Activated CD4-positive, alpha-beta T cell treated with anti-CD3 and anti-CD28 coated beads, Interleukin-2, amount 50 U/mL, for 16 hours (primary cell): ENCODE measurements at regions not wholly inside any gene's neighbourhood (a gene's known extent, or its start where the extent isn't known, plus 50 kb on each side); places are given as distances from the start of the nearest gene placed in this dataset.

Experiments used
- DNase-seq: peaks from one replicate; pipeline ENCODE4 v3.0.0-alpha.2; 2020

GRCh38 chr14:101363880-101364391, 197.4 kb upstream of the DIO3 start:
- DNase-seq, result no peak

DNA sequence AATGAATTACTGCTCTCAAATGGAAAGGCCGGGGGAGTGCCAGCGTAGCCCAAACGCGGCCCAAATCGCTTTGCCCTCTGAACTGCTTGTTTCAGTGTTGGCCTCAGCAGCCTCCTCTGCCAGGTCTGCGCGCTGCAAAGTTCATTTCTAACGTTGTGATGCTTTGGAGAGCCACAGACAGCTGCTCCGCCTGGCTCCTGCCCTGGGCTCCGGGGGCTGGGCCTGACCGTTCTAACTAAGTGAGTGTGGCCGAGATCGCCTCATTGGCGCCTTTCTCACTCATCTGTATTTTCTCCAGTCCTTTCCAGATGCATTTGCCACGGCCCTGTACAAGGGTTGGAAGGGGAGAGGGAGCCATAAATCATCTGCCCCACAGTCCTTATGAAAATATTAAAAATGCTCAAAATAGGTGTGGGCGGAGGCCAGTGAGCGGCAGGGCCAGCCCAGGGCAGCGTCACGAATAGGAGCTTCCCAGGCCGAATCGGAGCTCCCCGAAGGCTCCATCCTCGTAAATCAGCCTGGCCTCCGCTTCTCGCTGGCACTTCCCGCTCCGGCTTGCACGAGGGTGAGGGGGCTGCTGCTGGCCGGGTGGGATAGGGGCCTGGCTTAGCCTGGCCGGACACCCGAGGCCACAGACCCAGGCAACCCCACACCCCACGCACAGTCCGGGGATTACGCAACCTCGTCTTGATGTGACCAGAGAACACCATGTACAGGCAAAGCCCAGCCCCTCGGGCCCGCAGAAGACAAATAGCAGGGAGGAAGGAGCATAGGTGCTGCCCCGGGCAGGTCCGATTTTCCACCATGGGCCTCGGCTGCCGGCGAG, 196.6 kb upstream of the DIO3 start:
- DNase-seq, result no peak

DNA sequence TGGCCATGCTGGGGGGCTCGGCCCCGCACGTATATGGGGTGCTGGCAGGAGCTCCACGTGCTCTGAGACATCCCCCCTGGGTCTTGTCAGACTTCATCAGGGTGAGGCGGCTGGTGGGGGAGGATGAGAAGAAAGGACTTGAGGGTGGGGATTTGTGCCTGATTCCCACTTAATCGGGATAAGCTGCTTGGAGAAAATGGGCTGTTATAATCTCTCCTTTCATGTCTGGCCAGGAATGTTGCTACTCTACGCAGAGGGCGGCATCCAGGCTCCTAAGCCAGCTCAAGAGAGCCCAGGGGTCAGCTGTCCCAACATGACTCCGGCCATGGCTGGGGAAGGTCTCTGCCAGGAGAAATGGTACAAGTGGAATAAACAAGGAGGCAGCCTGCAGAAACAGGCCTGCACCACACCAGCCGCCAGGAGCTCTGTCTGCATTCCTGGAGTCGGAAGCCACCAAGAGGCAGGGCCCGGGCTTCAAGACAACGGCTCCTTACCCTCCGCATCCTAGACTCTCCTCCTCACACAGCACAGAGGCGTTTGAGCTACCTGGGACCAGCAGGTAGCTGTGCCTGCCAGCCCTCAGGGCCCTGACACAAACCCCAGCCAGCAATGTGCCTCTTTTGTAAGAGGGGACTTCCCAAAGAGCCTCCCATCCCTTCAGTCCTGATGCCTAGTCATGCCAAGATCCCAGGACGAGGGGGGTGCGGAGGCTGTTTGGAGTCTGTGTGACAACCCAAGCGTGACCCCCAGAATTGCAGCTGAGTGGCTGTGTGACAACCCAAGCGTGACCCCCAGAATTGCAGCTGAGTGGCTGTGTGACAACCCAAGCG, 195.8 kb upstream of the DIO3 start:
- DNase-seq, result no peak

- no peak for DNase-seq
Observed at GRCh38 chr14:101367421-101368261, 193.7 kb upstream of the DIO3 start.

DNA sequence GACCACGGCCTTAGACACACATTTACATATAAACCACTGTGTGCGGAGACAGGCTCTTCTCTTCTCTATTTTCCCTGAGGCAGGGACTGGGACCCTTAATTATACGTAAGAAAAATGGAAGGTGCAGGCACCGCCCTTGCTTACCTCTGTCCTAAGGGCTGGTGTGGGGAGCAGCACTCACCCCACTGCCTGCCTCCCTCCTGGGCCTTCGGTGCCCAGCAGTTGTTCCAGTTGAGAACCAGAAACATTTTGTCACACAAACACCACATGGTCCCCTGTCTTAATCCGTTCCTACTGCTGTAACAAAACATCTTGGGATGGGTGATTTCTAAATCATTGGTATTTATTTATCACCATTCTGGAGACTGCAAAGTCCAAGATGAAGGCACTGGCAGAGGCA, 192.7 kb upstream of the DIO3 start:
- no peak for DNase-seq

DNA sequence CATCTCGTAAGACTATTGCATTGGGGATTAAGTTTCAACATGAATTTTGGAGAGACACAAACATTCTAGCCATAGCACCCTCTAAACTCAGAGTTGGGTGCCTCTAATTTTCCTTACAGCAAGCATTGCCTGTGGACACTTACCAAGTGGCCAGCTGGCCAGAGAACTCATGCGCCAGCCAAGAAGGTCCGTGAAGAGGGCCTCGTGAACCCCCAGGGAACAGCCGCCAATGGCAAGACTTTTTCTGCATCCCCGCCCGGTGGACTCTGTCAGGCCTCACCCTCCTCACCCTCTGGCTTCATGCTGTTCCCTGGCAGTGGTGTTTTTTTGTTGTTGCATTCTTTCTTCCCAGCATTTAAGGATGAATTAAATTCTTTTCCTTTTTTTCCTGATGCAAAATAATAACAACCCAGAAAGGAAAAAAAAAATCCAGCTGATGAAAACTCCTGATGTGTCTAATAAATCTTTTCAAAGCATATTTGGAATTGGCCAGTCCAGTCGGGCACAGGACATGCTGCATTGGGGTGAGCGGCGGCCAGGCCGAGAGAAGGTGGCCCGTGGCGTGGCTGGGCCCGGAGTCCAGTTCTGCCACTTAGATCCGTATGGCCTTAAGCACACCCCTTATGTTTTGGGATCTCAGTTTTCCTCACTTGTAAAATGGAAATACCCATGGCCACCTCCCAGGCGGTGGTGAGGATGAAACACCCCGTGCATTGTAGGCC, 191.9 kb upstream of the DIO3 start:
- no peak for DNase-seq

- no peak for DNase-seq
Observed at GRCh38 chr14:101369916-101370592, 191.2 kb upstream of the DIO3 start.

- DNase-seq, result no peak
Observed at GRCh38 chr14:101370593-101371569, 190.4 kb upstream of the DIO3 start.

GRCh38 chr14:101371799-101372793, 189.2 kb upstream of the DIO3 start:
- no peak for DNase-seq

- DNase-seq, result no peak
Observed at GRCh38 chr14:101372894-101373620, 188.2 kb upstream of the DIO3 start.

- no peak for DNase-seq
Observed at GRCh38 chr14:101373690-101374295, 187.5 kb upstream of the DIO3 start.

- no peak for DNase-seq
Observed at GRCh38 chr14:101374373-101375338, 186.6 kb upstream of the DIO3 start.

- DNase-seq, result no peak
Observed at GRCh38 chr14:101377069-101377468, 184.2 kb upstream of the DIO3 start.

DNA sequence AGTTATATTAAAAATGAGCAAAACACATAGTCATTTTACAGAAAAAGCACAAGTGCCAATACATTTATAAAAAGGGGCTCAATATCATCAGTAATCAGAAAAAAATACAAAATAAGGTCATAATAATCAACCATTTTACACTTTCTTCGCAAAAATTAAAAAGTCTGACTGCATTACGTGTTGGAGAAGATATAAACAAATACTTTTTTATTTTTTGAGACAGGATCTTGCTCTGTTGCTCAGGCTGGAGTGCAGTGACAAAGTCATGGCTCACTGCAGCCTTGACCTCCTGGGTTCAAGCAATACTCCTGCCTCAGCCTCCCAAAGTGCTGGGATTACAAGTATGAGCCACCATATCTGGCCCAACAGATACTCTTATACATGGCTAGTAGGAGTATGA, 181.5 kb upstream of the DIO3 start:
- DNase-seq, result no peak

- no peak for DNase-seq
Observed at GRCh38 chr14:101380512-101380911, 180.8 kb upstream of the DIO3 start.

DNA sequence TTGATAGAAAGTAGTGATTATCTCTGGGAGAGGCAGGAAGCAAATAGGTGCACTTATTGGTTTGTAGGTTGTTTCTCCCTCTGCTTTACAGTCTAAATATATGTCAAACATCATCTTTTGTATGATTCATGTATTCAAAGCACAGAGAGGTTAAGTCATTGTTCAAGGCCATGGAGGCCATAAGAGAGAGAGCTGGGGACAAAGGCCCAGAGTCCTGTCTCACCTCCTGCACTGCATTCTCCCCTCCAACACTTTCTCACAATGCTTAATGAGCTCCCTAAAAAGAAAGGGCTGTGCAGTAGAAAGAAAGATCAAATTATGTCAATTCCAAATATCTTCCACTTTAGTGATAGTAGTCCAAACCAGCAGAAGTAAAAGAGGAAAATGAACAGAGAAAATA, 180.4 kb upstream of the DIO3 start:
- no peak for DNase-seq
